CD14-positive monocyte (primary cell): ENCODE measurements at regions not wholly inside any gene's neighbourhood (a gene's known extent, or its start where the extent isn't known, plus 50 kb on each side); places are given as distances from the start of the nearest gene placed in this dataset.

Source experiments
- DNase-seq, 3 donors: peaks; one replicate each; pipeline ENCODE4 v3.0.0-alpha.2; 2011 to 2022
- H2AFZ ChIP-seq: 2 replicates; pipeline ENCODE4 v1.6.0; 2012; ENCODE audit warnings: mild to moderate bottlenecking, low read depth, low read length, inconsistent platforms; ENCODE audit not compliant: insufficient read depth, poor library complexity, severe bottlenecking
- H3K27ac ChIP-seq, 2 donors: 1 replicate in 1 of 2; 2 replicates in 1 of 2; pipeline ENCODE4 v1.5.1; 2012 to 2013; ENCODE audit warnings: low read length in 2 of 2, control low read depth in 1 of 2, inconsistent platforms in 1 of 2, low read depth in 1 of 2, mild to moderate bottlenecking in 1 of 2
- H3K27me3 ChIP-seq, 2 donors: one replicate each; pipeline versions ENCODE4 v1.6.0 to v1.6.1; 2011 to 2013; ENCODE audit warnings: low read length in 2 of 2; ENCODE audit not compliant: control insufficient read depth in 2 of 2, insufficient read depth in 2 of 2
- H3K36me3 ChIP-seq, 2 donors: replicated peaks in 1 of 2; 1 replicate in 1 of 2; 2 replicates in 1 of 2; pipeline versions ENCODE4 v1.5.1 to v1.6.1; 2012 to 2013; ENCODE audit warnings: low read length in 2 of 2, control low read depth in 1 of 2, inconsistent platforms in 1 of 2, mild to moderate bottlenecking in 1 of 2; ENCODE audit not compliant: insufficient read depth in 2 of 2, control insufficient read depth in 1 of 2
- H3K4me1 ChIP-seq, 2 donors: 1 replicate in 1 of 2; 2 replicates in 1 of 2; pipeline versions ENCODE4 v1.5.1 to v1.6.1; 2012 to 2013; ENCODE audit warnings: low read length in 2 of 2, control low read depth in 1 of 2, inconsistent platforms in 1 of 2, mild to moderate bottlenecking in 1 of 2, moderate library complexity in 1 of 2; ENCODE audit not compliant: insufficient read depth in 2 of 2, control insufficient read depth in 1 of 2
- H3K4me2 ChIP-seq: replicated peaks from 2 replicates; pipeline ENCODE3; 2012; ENCODE audit warnings: low read length, moderate library complexity, mild to moderate bottlenecking; ENCODE audit not compliant: poor library complexity, severe bottlenecking; ENCODE audit errors: extremely low read depth
- H3K4me3 ChIP-seq, 3 experiments: fragments of 200-600 bp in 1 of 3; sonication (generic) in 1 of 3; replicated peaks in 1 of 3; 1 replicate in 2 of 3; 2 replicates in 1 of 3; pipeline ENCODE4 v1.5.1; 2011 to 2013; ENCODE audit warnings: low read length in 3 of 3, mild to moderate bottlenecking in 3 of 3, control low read depth in 2 of 3, low read depth in 2 of 3, inconsistent platforms in 1 of 3, moderate library complexity in 1 of 3
- H3K79me2 ChIP-seq: 2 replicates; pipeline ENCODE4 v1.6.0; 2012; ENCODE audit warnings: mild to moderate bottlenecking, control low read depth, inconsistent platforms, low read length, moderate library complexity; ENCODE audit not compliant: insufficient read depth
- H3K9ac ChIP-seq: 2 replicates; pipeline ENCODE4 v1.6.0; 2017; ENCODE audit warnings: low read length, mild to moderate bottlenecking; ENCODE audit not compliant: insufficient read depth, poor library complexity, severe bottlenecking
- H3K9me3 ChIP-seq, 2 donors: replicated peaks in 1 of 2; 1 replicate in 1 of 2; 2 replicates in 1 of 2; pipeline versions ENCODE4 v1.5.1 to v1.6.1; 2012 to 2013; ENCODE audit warnings: low read length in 2 of 2, control low read depth in 1 of 2; ENCODE audit not compliant: control insufficient read depth in 1 of 2, insufficient read depth in 1 of 2
- H4K20me1 ChIP-seq: 2 replicates; pipeline ENCODE4 v1.6.0; 2012; ENCODE audit warnings: mild to moderate bottlenecking, low read length, control low read depth, moderate library complexity; ENCODE audit not compliant: insufficient read depth
- H3K27ac Mint-ChIP-seq, 7 donors: one replicate each; pipeline ENCODE4 v1.8.0; 2020; ENCODE audit warnings: mild to moderate bottlenecking in 7 of 7, mixed read lengths in 7 of 7, moderate library complexity in 6 of 7, inconsistent platforms in 2 of 7
- H3K27me3 Mint-ChIP-seq, 3 donors: one replicate each; pipeline ENCODE4 v1.8.0; 2021 to 2022; ENCODE audit warnings: low read depth in 3 of 3, mild to moderate bottlenecking in 3 of 3, mixed read lengths in 3 of 3, moderate library complexity in 3 of 3, inconsistent platforms in 1 of 3
- H3K36me3 Mint-ChIP-seq, 2 donors: one replicate each; pipeline ENCODE4 v1.8.0; 2020; ENCODE audit warnings: mixed read lengths in 2 of 2, inconsistent platforms in 1 of 2, mild to moderate bottlenecking in 1 of 2
- H3K4me1 Mint-ChIP-seq: one replicate; pipeline ENCODE4 v1.8.0; 2020; ENCODE audit warnings: mild to moderate bottlenecking, mixed read lengths
- H3K4me3 Mint-ChIP-seq, 2 donors: one replicate each; pipeline ENCODE4 v1.8.0; 2020; ENCODE audit warnings: mild to moderate bottlenecking in 2 of 2, mixed read lengths in 2 of 2, moderate library complexity in 1 of 2
- H3K9me3 Mint-ChIP-seq, 7 donors: one replicate each; pipeline ENCODE4 v1.8.0; 2020 to 2022; ENCODE audit warnings: mixed read lengths in 7 of 7, mild to moderate bottlenecking in 6 of 7, moderate library complexity in 6 of 7, inconsistent platforms in 2 of 7
- CTCF ChIP-seq: fragments of 200-600 bp; IDR thresholded peaks from one replicate; pipeline ENCODE4 v1.8.0; 2022; ENCODE audit warnings: antibody characterized with exemption, mild to moderate bottlenecking
- WGBS: methylation state at CpG from one replicate; pipeline ENCODE4 v1.1.5; 2013; ENCODE audit warnings: missing lambda C conversion rate; ENCODE audit not compliant: insufficient coverage; 5-methylcytosine and 5-hydroxymethylcytosine counted together
- intact Hi-C, 2 donors: fragments of 100-400 bp; cut with micrococcal nuclease; formaldehyde crosslinking; loops; one replicate each; pipeline versions ENCODE4 v1.15.0 to v1.15.1; 2023

DNA sequence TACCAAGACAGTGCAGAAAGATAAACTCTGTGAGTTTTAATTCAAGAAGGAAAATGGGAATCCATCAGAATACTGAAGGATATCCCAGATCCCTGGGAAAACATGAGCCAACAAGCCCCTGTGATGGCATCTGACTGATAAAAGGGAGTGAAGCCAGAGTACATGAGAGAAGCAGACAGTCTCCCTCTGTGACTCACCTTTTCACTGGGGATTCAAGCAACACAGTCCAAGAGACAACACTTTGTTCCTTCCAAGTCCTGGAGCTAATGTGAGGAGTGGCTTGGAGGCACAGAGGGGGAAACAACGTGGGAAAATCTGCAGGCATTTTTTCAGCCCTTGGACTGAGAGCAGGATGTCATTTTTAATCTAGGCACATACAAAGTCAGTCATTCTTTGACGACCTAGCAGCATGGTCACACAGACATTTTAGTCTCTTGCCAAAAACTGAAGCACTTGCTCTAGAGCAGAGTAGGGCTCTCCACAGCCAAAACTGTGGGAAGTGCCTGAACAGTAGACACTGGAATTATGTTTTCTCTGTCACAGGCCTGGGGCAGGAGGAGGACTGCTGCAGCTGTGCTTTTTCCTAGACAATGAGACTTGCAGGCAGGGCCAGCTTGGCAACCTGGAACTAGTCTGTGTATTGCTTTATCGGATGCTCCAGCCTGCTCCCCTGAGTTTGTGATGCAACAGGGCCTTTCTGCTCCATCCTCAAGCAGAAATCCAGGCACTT, 465.0 kb upstream of the GJE1 start:
- no peak for DNase-seq
- no peaks in the 10 kb centered on the region for H3K36me3 ChIP-seq
- H3K9ac ChIP-seq: no peak overlapping the region
- H2AFZ ChIP-seq: no peak overlapping the region
- 64% methylated on average over 3 of the region's 3 CpGs for WGBS
- no peaks in the 10 kb centered on the region for H3K4me1 ChIP-seq
- no peaks in the 10 kb centered on the region for H3K27me3 ChIP-seq
- no peak overlapping the region for H3K4me2 ChIP-seq
- Mint-ChIP-seq H3K4me1 (no peaks in the 10 kb centered on the region), H3K27ac (no peak overlapping the region), H3K9me3 (peaks cover 2 to 11% (median 5%) of the 10 kb centered on the region in 7 donors), H3K27me3 (peaks cover 0 to 4% (median 0%) of the 10 kb centered on the region in 3 donors), H3K4me3 (no peak overlapping the region), H3K36me3 (no peaks in the 10 kb centered on the region)
- peaks cover 7 to 14% of the 10 kb centered on the region in 2 donors for H3K9me3 ChIP-seq
- H3K79me2 ChIP-seq: no peaks in the 10 kb centered on the region
- H3K27ac ChIP-seq: no peak overlapping the region
- no peak overlapping the region for H3K4me3 ChIP-seq
- no peaks in the 10 kb centered on the region for H4K20me1 ChIP-seq
- intact Hi-C loops: no loop called here
- TF ChIP-seq CTCF: no peak

DNA sequence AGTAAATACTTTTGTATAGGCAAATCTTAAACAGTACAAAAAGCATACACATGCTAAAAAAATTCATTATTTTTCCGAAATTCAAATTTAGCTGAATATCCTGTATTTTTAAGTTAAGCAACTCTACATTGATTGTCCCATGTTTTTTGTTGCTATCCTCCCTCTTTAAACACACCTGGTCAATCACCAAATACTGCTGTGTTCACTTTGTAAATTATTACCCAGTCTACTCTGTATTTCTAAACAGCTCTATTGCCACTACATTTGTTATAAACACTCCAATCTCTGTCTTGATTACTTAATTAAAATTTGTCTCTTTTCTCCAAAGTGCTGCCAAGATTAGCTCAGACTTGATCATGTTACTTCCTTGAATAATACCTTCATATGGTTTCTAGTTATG, 466.5 kb upstream of the GJE1 start:
- no peaks in the 10 kb centered on the region for H3K4me1 ChIP-seq
- H2AFZ ChIP-seq: no peak overlapping the region
- Mint-ChIP-seq H3K4me1 (no peaks in the 10 kb centered on the region), H3K36me3 (no peaks in the 10 kb centered on the region), H3K4me3 (no peak overlapping the region), H3K9me3 (peaks cover under 1 to 11% (median 5%) of the 10 kb centered on the region in 7 donors), H3K27me3 (peaks cover 0 to 2% (median 0%) of the 10 kb centered on the region in 3 donors), H3K27ac (no peak overlapping the region)
- H3K36me3 ChIP-seq: no peaks in the 10 kb centered on the region
- WGBS: 100% methylated on average over 1 of the region's 1 CpG
- intact Hi-C loops: no loop called here
- H3K4me3 ChIP-seq: no peak overlapping the region
- H3K27me3 ChIP-seq: no peaks in the 10 kb centered on the region
- no peak overlapping the region for H3K4me2 ChIP-seq
- peaks cover 7 to 14% of the 10 kb centered on the region in 2 donors for H3K9me3 ChIP-seq
- no peaks in the 10 kb centered on the region for H3K79me2 ChIP-seq
- H3K9ac ChIP-seq: no peak overlapping the region
- no peak for TF ChIP-seq CTCF
- no peak for DNase-seq
- no peak overlapping the region for H3K27ac ChIP-seq
- no peaks in the 10 kb centered on the region for H4K20me1 ChIP-seq
